ENCODE measurements at regions not wholly inside any gene's neighbourhood (a gene's known extent, or its start where the extent isn't known, plus 50 kb on each side); places are given as distances from the start of the nearest gene placed in this dataset.

- Histone ChIP-seq H3K36me3 (ENCODE audit: control insufficient read depth in 2 of 2, insufficient read depth in 1 of 2, low read length in 2 of 2) (no peaks in the 10 kb centered on the region), H3K4me1 (ENCODE audit: control insufficient read depth, insufficient read depth, low read length) (no peaks in the 10 kb centered on the region), H3K9me3 (ENCODE audit: control insufficient read depth, insufficient read depth, low read depth, low read length) (no peaks in the 10 kb centered on the region), H3K27ac (ENCODE audit: extremely low read depth, low read depth, low read length) (no peak overlapping the region), H3K4me3 (ENCODE audit: low read depth, low read length) (no peak overlapping the region)
- TF ChIP-seq ZNF146 (tag by site-specific recombination; IDR thresholded peaks at IDR 0.05) (no peak), ZNF548 (tag by site-specific recombination; IDR thresholded peaks at IDR 0.05) (no peak), ZNF37A (tag by site-specific recombination; IDR thresholded peaks at IDR 0.05) (no peak), ZNF18 (tag by site-specific recombination; IDR thresholded peaks at IDR 0.05) (no peak), ZNF768 (tag by site-specific recombination; IDR thresholded peaks at IDR 0.05) (no peak), ZNF704 (tag by site-specific recombination; IDR thresholded peaks at IDR 0.05) (no peak), ZNF701 (tag by site-specific recombination; IDR thresholded peaks at IDR 0.05) (no peak), ZBTB48 (tag by site-specific recombination; IDR thresholded peaks at IDR 0.05) (no peak), ZNF398 (tag by site-specific recombination; IDR thresholded peaks at IDR 0.05) (no peak), ZNF830 (tag by site-specific recombination; IDR thresholded peaks at IDR 0.05; ENCODE audit: low read depth) (no peak), ZNF670 (tag by site-specific recombination; IDR thresholded peaks at IDR 0.05; ENCODE audit: low read depth) (no peak), ZNF16 (tag by site-specific recombination; IDR thresholded peaks at IDR 0.05; ENCODE audit: low read depth) (no peak), ZNF140 (tag by site-specific recombination; IDR thresholded peaks at IDR 0.05) (no peak), PRDM2 (tag by site-specific recombination; IDR thresholded peaks at IDR 0.05; ENCODE audit: borderline replicate concordance) (no peak), ZNF214 (tag by site-specific recombination; IDR thresholded peaks at IDR 0.05; ENCODE audit: borderline replicate concordance) (no peak)
- ChIA-PET CTCF (interaction anchor here (0.6 to 2.7 kb wide), 3 partner anchors 13 to 535 kb away, joined by 3 to 16 read pairs (median 4); no protein-coding TSS in a partner anchor), POLR2A (no interaction called here)
Measured at GRCh38 chr1:114330451-114330983, 176.8 kb upstream of the SYT6 start.

Data from HEK293 (cell line).